ENCODE measurements at regions not wholly inside any gene's neighbourhood (a gene's known extent, or its start where the extent isn't known, plus 50 kb on each side); places are given as distances from the start of the nearest gene placed in this dataset.
A peak's percentile ranks its signal among the peaks of the same experiment; 100 is the strongest.

- H3K4me1 ChIP-seq, result no peaks in the 10 kb centered on the region
- ATAC-seq (peak; percentile 96), DNase-seq (peak in 2 of 4 donors; percentile 36 to 71)
- H3K27me3 ChIP-seq, result no peaks in the 10 kb centered on the region
- TF ChIP-seq CTCF (IDR thresholded peaks at IDR 0.05), result peak; percentile 48 to 61
- no peaks in the 10 kb centered on the region for H3K36me3 ChIP-seq
- H3K4me3 ChIP-seq, result no peak overlapping the region
- H3K27ac ChIP-seq, result no peak overlapping the region
- H3K9me3 ChIP-seq, result no peaks in the 10 kb centered on the region
- intact Hi-C loops (cut with DNase I), result loop anchor here in 1 of 2 donors (5.0 to 10.0 kb wide), 2 partner anchors 73 to 375 kb away; no protein-coding TSS in a partner anchor
Measured at GRCh38 chr1:70509996-70510876, 99.2 kb downstream of the CTH start.

- H3K36me3 ChIP-seq, result no peaks in the 10 kb centered on the region
- intact Hi-C loops (cut with DNase I), result no loop called here
- no peaks in the 10 kb centered on the region for H3K27me3 ChIP-seq
- no peak for DNase-seq
- ATAC-seq, result no peak
- no peak overlapping the region for H3K27ac ChIP-seq
- TF ChIP-seq CTCF (IDR thresholded peaks at IDR 0.05), result no peak
- H3K9me3 ChIP-seq, result no peaks in the 10 kb centered on the region
- no peaks in the 10 kb centered on the region for H3K4me1 ChIP-seq
- H3K4me3 ChIP-seq, result no peak overlapping the region
Measured at GRCh38 chr1:70517444-70517843, 106.4 kb downstream of the CTH start.

GRCh38 chr1:70518106-70518505 lies 107.0 kb downstream of the CTH start:
- intact Hi-C loops (cut with DNase I), result no loop called here
- no peaks in the 10 kb centered on the region for H3K4me1 ChIP-seq
- no peaks in the 10 kb centered on the region for H3K36me3 ChIP-seq
- no peak for TF ChIP-seq CTCF (IDR thresholded peaks at IDR 0.05)
- DNase-seq (no peak), ATAC-seq (no peak)
- H3K4me3 ChIP-seq, result no peak overlapping the region
- H3K27me3 ChIP-seq, result no peaks in the 10 kb centered on the region
- H3K9me3 ChIP-seq, result no peaks in the 10 kb centered on the region
- H3K27ac ChIP-seq, result no peak overlapping the region

- Histone ChIP-seq H3K4me3 (no peak overlapping the region), H3K9me3 (no peaks in the 10 kb centered on the region), H3K27me3 (no peaks in the 10 kb centered on the region), H3K27ac (no peak overlapping the region), H3K4me1 (no peaks in the 10 kb centered on the region), H3K36me3 (no peaks in the 10 kb centered on the region)
- intact Hi-C loops (cut with DNase I), result no loop called here
- peak; percentile 87 for ATAC-seq
- TF ChIP-seq CTCF (IDR thresholded peaks at IDR 0.05), result peak in 1 of 2 donors; percentile 28
- peak in 2 of 4 donors; percentile 30 to 48 for DNase-seq
Measured at GRCh38 chr1:70528590-70529333, 117.7 kb downstream of the CTH start.
